Psoas muscle (tissue), 7 donors: ENCODE measurements at regions not wholly inside any gene's neighbourhood (a gene's known extent, or its start where the extent isn't known, plus 50 kb on each side); places are given as distances from the start of the nearest gene placed in this dataset.

Source experiments
- ATAC-seq, 4 donors: fragments of 200-7000 bp; cut with Tn5 transposase; one replicate each; pipeline ENCODE4 v1.9.1; 2020; ENCODE audit warnings: moderate library complexity in 3 of 4, mild to moderate bottlenecking in 2 of 4
- DNase-seq, 2 donors: peaks; one replicate each; pipeline ENCODE4 v3.0.0-alpha.2; 2020
- H3K27ac ChIP-seq: fragments of 200-600 bp; one replicate; pipeline ENCODE4 v1.8.0; 2022
- H3K27me3 ChIP-seq, 3 donors: fragments of 200-600 bp in 1 of 3; one replicate each; pipeline versions ENCODE4 v1.6.1 to v1.8.0; 2013 to 2022; ENCODE audit warnings: low read length in 2 of 3, mild to moderate bottlenecking in 2 of 3, moderate library complexity in 1 of 3; ENCODE audit not compliant: insufficient read depth in 3 of 3
- H3K36me3 ChIP-seq, 2 donors: fragments of 200-600 bp in 1 of 2; one replicate each; pipeline versions ENCODE4 v1.6.1 to v1.8.0; 2013 to 2022; ENCODE audit warnings: low read depth in 1 of 2, mild to moderate bottlenecking in 1 of 2, moderate library complexity in 1 of 2; ENCODE audit not compliant: insufficient read depth in 1 of 2
- H3K4me1 ChIP-seq: fragments of 200-600 bp; one replicate; pipeline ENCODE4 v1.8.0; 2022
- H3K4me3 ChIP-seq: fragments of 200-600 bp; one replicate; pipeline ENCODE4 v1.8.0; 2022; ENCODE audit warnings: mild to moderate bottlenecking
- H3K9me3 ChIP-seq: fragments of 200-600 bp; one replicate; pipeline ENCODE4 v1.8.0; 2022
- WGBS, 3 donors: extraction: QIAGEN DNeasy Blood & Tissue Kit; methylation state at CpG; one replicate each; pipeline versions ENCODE4 v1.1.6 to v1.1.7; 2013; 5-methylcytosine and 5-hydroxymethylcytosine counted together
- intact Hi-C, 2 donors: fragments of 100-400 bp; cut with DNase I; formaldehyde crosslinking; loops; one replicate each; pipeline versions ENCODE4 v1.11.0 to v1.14.2; 2022
- TF ChIP-seq, protein P1 (sequence below): fragments of 200-600 bp; IDR thresholded peaks from one replicate; pipeline ENCODE4 v1.8.0; 2022; ENCODE audit warnings: antibody characterized with exemption
- donor health status: healthy with polysubstance abuse.
- donor health status: DM: no; HTN: no; CAD: no; lungs with moderate emphysema.
- donor health status: Bipolar disorder and iron deficiency.
- donor health status: healthy.
- donor health status: DM: yes; HTN: yes; CAD: no.
- donor health status: DM: no; HTN: no; CAD: no.
- donor health status: DM: yes; HTN: yes; CAD: no.

DNA sequence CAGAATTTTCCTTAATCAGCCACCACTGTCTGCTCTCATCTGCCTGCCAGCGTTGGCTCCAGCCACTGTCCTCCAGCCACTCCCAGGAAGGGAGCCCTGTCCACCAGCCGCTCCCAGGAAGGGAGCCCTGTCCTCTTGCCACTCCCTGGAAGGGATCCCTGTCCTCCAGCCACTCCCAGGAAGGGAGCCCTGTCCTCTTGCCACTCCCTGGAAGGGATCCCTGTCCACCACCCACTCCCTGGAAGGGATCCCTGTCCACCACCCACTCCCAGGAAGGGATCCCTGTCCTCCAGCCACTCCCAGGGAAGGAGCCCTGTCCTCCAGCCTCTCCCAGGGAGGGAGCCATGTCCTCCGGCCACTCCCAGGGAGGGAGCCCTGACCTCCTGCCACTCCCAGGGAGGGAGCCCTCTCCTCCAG is 726.5 kb downstream of the PTPRU start:
- ATAC-seq (no peak), DNase-seq (no peak)
- TF ChIP-seq, protein P1, sequence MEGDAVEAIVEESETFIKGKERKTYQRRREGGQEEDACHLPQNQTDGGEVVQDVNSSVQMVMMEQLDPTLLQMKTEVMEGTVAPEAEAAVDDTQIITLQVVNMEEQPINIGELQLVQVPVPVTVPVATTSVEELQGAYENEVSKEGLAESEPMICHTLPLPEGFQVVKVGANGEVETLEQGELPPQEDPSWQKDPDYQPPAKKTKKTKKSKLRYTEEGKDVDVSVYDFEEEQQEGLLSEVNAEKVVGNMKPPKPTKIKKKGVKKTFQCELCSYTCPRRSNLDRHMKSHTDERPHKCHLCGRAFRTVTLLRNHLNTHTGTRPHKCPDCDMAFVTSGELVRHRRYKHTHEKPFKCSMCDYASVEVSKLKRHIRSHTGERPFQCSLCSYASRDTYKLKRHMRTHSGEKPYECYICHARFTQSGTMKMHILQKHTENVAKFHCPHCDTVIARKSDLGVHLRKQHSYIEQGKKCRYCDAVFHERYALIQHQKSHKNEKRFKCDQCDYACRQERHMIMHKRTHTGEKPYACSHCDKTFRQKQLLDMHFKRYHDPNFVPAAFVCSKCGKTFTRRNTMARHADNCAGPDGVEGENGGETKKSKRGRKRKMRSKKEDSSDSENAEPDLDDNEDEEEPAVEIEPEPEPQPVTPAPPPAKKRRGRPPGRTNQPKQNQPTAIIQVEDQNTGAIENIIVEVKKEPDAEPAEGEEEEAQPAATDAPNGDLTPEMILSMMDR = no peak
- H3K36me3 ChIP-seq = no peaks in the 10 kb centered on the region
- H3K4me1 ChIP-seq = no peaks in the 10 kb centered on the region
- H3K27ac ChIP-seq = no peak overlapping the region
- intact Hi-C loops = no loop called here
- H3K27me3 ChIP-seq = peaks cover 0 to 23% (median 10%) of the 10 kb centered on the region in 3 donors
- WGBS, 3 donors = 25 to 49% (median 44%) methylated on average over 2 to 3 of the region's 3 CpGs
- no peaks in the 10 kb centered on the region for H3K9me3 ChIP-seq
- H3K4me3 ChIP-seq = no peak overlapping the region

DNA sequence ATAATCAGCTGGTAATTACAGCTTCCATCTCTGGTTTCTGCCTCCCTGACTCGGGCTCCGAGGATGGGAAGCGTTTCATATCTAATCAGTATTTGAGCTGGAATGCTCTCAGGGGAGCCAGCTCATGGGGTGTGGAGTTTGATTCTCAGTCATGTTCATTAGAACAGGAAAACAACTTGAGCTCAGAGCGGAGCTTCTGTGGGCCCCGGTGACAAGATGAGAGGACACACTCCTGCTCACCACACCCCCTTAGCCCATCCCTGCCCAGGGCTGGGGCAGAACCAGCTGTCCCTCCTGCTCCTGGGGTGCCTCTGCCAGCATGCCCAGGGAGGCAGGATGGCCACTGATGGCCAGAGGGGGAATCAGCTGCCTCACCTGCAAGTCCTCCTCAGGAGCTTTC is 726.0 kb downstream of the PTPRU start:
- TF ChIP-seq, protein P1 = no peak
- Histone ChIP-seq H3K27ac (no peak overlapping the region), H3K36me3 (no peaks in the 10 kb centered on the region), H3K4me3 (no peak overlapping the region), H3K4me1 (no peaks in the 10 kb centered on the region), H3K9me3 (no peaks in the 10 kb centered on the region), H3K27me3 (peaks cover 0 to 23% (median 10%) of the 10 kb centered on the region in 3 donors)
- intact Hi-C loops = no loop called here
- ATAC-seq = no peak
- 25 to 37% (median 33%) methylated on average over 5 of the region's 5 CpGs for WGBS, 3 donors
- no peak for DNase-seq

DNA sequence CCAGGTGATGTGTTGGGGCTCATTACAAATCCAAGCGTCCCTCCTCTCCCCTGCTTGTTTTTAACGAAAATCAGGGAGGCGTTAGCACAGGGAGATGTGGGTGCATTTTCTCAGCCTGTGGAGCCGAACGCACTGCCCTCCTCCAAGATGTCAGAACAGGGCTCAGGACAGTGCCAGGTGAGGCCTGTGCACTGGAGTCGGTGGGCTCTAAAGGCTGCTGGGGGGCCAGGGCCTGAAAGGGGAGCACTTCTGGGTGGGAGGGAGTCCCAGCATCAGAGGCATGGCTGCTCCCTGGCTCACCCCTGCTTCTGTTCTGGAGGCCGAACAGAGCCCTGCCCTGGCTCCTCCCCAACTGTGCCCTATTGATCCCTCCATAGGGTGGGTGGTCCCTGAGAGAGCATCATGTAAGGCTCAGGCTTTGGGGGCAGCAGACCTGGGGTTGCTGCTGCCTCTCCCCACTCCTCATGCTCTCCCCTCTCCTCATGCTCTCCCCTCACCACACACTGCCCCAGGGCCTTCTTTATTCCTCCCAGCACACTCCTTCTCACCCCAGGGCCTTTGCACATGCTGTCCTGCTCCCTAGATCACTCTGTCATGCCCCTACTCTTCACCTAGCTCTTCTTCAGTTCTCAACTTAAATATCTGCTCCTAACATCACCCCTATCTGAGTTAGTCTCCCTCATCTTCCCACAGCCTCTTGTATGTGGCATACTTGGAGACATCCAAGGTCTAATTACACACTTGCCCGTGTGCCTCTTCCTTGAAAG is 725.2 kb downstream of the PTPRU start:
- 67 to 85% (median 79%) methylated on average over 8 of the region's 8 CpGs for WGBS, 3 donors
- TF ChIP-seq, protein P1 = no peak
- intact Hi-C loops = no loop called here
- Histone ChIP-seq H3K4me3 (no peak overlapping the region), H3K27ac (no peak overlapping the region), H3K4me1 (no peaks in the 10 kb centered on the region), H3K27me3 (peaks cover 0 to 23% (median 10%) of the 10 kb centered on the region in 3 donors), H3K36me3 (no peaks in the 10 kb centered on the region), H3K9me3 (no peaks in the 10 kb centered on the region)
- no peak for ATAC-seq
- no peak for DNase-seq

DNA sequence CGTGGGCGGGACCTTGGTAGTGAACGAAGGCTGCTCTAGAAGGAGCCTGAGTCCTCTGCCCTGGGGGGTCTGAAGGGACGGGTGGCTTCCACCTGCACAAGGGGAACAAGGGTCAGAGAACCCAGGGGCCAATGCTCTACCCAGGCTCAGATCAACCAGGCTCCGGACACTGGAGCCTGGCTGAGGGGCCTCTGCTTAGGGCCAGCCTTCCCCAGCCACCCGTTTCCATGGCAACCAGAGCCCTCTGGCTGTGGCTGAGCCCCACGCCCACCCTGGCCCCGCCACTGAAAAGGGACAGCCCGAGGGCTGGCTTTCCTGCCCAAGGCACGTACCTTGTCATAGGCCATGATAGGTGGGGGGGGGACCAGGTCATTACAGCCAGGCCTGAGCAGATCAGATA is 724.6 kb downstream of the PTPRU start:
- H3K27ac ChIP-seq = no peak overlapping the region
- H3K27me3 ChIP-seq = peaks cover 0 to 17% (median 10%) of the 10 kb centered on the region in 3 donors
- TF ChIP-seq, protein P1 = no peak
- H3K36me3 ChIP-seq = no peaks in the 10 kb centered on the region
- no peak for DNase-seq
- WGBS, 3 donors = 51 to 65% (median 58%) methylated on average over 9 to 10 of the region's 10 CpGs
- no peak for ATAC-seq
- no peak overlapping the region for H3K4me3 ChIP-seq
- intact Hi-C loops = no loop called here
- H3K4me1 ChIP-seq = no peaks in the 10 kb centered on the region
- H3K9me3 ChIP-seq = no peaks in the 10 kb centered on the region
